ENCODE measurements at regions not wholly inside any gene's neighbourhood (a gene's known extent, or its start where the extent isn't known, plus 50 kb on each side); places are given as distances from the start of the nearest gene placed in this dataset.
"Not testable (repeated sequence)": the region's sequence is repeated elsewhere in the genome, so short reads cannot be mapped to it uniquely, and the experiment has no call there.

- DNase-seq (ENCODE audit: low read depth, low spot score): no peak
- H3K4me3 ChIP-seq (ENCODE audit: low read length): no peak overlapping the region
Measured at GRCh38 chr2:166758956-166759355, 129.3 kb upstream of the XIRP2 start.

- no peak for DNase-seq (ENCODE audit: low read depth, low spot score)
- no peak overlapping the region for H3K4me3 ChIP-seq (ENCODE audit: low read length)
Measured at GRCh38 chr2:166750624-166751023, 137.7 kb upstream of the XIRP2 start.

- DNase-seq (ENCODE audit: low read depth, low spot score); H3K4me3 ChIP-seq (ENCODE audit: low read length): not testable (repeated sequence)
Measured at GRCh38 chr2:166744117-166744516, 144.2 kb upstream of the XIRP2 start.

GRCh38 chr2:166743482-166743881 is 144.8 kb upstream of the XIRP2 start:
- DNase-seq (ENCODE audit: low read depth, low spot score): not testable (repeated sequence)

GRCh38 chr2:166727095-166727494 is 161.2 kb upstream of the XIRP2 start:
- no peak for DNase-seq (ENCODE audit: low read depth, low spot score)
- no peak overlapping the region for H3K4me3 ChIP-seq (ENCODE audit: low read length)

More at GRCh38 chr2:166743482-166743881, 144.8 kb upstream of the XIRP2 start:
- not testable (repeated sequence) for H3K4me3 ChIP-seq (ENCODE audit: low read length)

GRCh38 chr2:166725927-166726924 is 162.1 kb upstream of the XIRP2 start:
- no peak for DNase-seq (ENCODE audit: low read depth, low spot score)
- no peak overlapping the region for H3K4me3 ChIP-seq (ENCODE audit: low read length)

- no peak for DNase-seq (ENCODE audit: low read depth, low spot score)
- no peak overlapping the region for H3K4me3 ChIP-seq (ENCODE audit: low read length)
Measured at GRCh38 chr2:166716968-166717367, 171.3 kb upstream of the XIRP2 start.

GRCh38 chr2:166700079-166700478 is 188.2 kb upstream of the XIRP2 start:
- H3K4me3 ChIP-seq (ENCODE audit: low read length): no peak overlapping the region
- DNase-seq (ENCODE audit: low read depth, low spot score): peak; percentile 9

- no peak for DNase-seq (ENCODE audit: low read depth, low spot score)
- H3K4me3 ChIP-seq (ENCODE audit: low read length): no peak overlapping the region
Measured at GRCh38 chr2:166695154-166695553, 193.1 kb upstream of the XIRP2 start.

GRCh38 chr2:166686057-166686456 is 192.0 kb upstream of the SCN7A start:
- DNase-seq (ENCODE audit: low read depth, low spot score); H3K4me3 ChIP-seq (ENCODE audit: low read length): not testable (repeated sequence)

- DNase-seq (ENCODE audit: low read depth, low spot score): no peak
- no peak overlapping the region for H3K4me3 ChIP-seq (ENCODE audit: low read length)
Measured at GRCh38 chr2:166677996-166678395, 183.9 kb upstream of the SCN7A start.

GRCh38 chr2:166676716-166677115 is 182.7 kb upstream of the SCN7A start:
- DNase-seq (ENCODE audit: low read depth, low spot score): no peak
- H3K4me3 ChIP-seq (ENCODE audit: low read length): no peak overlapping the region

GRCh38 chr2:166675553-166675952 is 181.5 kb upstream of the SCN7A start:
- DNase-seq (ENCODE audit: low read depth, low spot score): no peak
- no peak overlapping the region for H3K4me3 ChIP-seq (ENCODE audit: low read length)

- DNase-seq (ENCODE audit: low read depth, low spot score): no peak
- no peak overlapping the region for H3K4me3 ChIP-seq (ENCODE audit: low read length)
Measured at GRCh38 chr2:166673986-166674385, 179.9 kb upstream of the SCN7A start.

- no peak overlapping the region for H3K4me3 ChIP-seq (ENCODE audit: low read length)
- no peak for DNase-seq (ENCODE audit: low read depth, low spot score)
Measured at GRCh38 chr2:166671801-166672200, 177.8 kb upstream of the SCN7A start.

GRCh38 chr2:166671235-166671634 is 177.2 kb upstream of the SCN7A start:
- H3K4me3 ChIP-seq (ENCODE audit: low read length): no peak overlapping the region
- no peak for DNase-seq (ENCODE audit: low read depth, low spot score)

GRCh38 chr2:166665991-166666940 is 172.2 kb upstream of the SCN7A start:
- H3K4me3 ChIP-seq (ENCODE audit: low read length): no peak overlapping the region
- DNase-seq (ENCODE audit: low read depth, low spot score): no peak

- no peak for DNase-seq (ENCODE audit: low read depth, low spot score)
- H3K4me3 ChIP-seq (ENCODE audit: low read length): no peak overlapping the region
Measured at GRCh38 chr2:166661824-166662223, 167.8 kb upstream of the SCN7A start.

GRCh38 chr2:166661391-166661790 is 167.3 kb upstream of the SCN7A start:
- DNase-seq (ENCODE audit: low read depth, low spot score): no peak
- H3K4me3 ChIP-seq (ENCODE audit: low read length): no peak overlapping the region

GRCh38 chr2:166658901-166659300 is 164.9 kb upstream of the SCN7A start:
- no peak for DNase-seq (ENCODE audit: low read depth, low spot score)
- no peak overlapping the region for H3K4me3 ChIP-seq (ENCODE audit: low read length)
